22Rv1 (cell line): ENCODE measurements at regions not wholly inside any gene's neighbourhood (a gene's known extent, or its start where the extent isn't known, plus 50 kb on each side); places are given as distances from the start of the nearest gene placed in this dataset.
"Not testable (repeated sequence)": the region's sequence is repeated elsewhere in the genome, so short reads cannot be mapped to it uniquely, and the experiment has no call there.

Source experiments
- H3K27ac ChIP-seq: fragments of 450-650 bp; 2 replicates; pipeline ENCODE4 v1.5.1; 2017
- CTCF ChIP-seq: fragments of 450-650 bp; IDR thresholded peaks from 2 replicates; pipeline ENCODE4 v1.5.1; 2017; ENCODE audit warnings: mild to moderate bottlenecking
- ZFX ChIP-seq: fragments of 450-650 bp; IDR thresholded peaks from 2 replicates; pipeline ENCODE4 v1.6.1; 2017; ENCODE audit warnings: antibody characterized with exemption, borderline replicate concordance

GRCh38 chr7:152541892-152542291, 106.1 kb upstream of the KMT2C start:
- no peak for TF ChIP-seq CTCF
- no peak for TF ChIP-seq ZFX
- H3K27ac ChIP-seq: no peak overlapping the region

- not testable (repeated sequence) for H3K27ac ChIP-seq
Observed at GRCh38 chr7:152539190-152539495, 103.3 kb upstream of the KMT2C start.

- H3K27ac ChIP-seq: not testable (repeated sequence)
Observed at GRCh38 chr7:152538346-152539189, 102.8 kb upstream of the KMT2C start.

- TF ChIP-seq CTCF (no peak), ZFX (no peak)
Observed at GRCh38 chr7:152537639-152538038, 101.8 kb upstream of the KMT2C start.

GRCh38 chr7:152528612-152529011, 92.8 kb upstream of the KMT2C start:
- TF ChIP-seq ZFX: no peak
- no peak for TF ChIP-seq CTCF
- H3K27ac ChIP-seq: no peak overlapping the region

More at GRCh38 chr7:152537639-152538038, 101.8 kb upstream of the KMT2C start:
- H3K27ac ChIP-seq: no peak overlapping the region

GRCh38 chr7:152527610-152528032, 91.8 kb upstream of the KMT2C start:
- TF ChIP-seq CTCF (no peak), ZFX (no peak)
- H3K27ac ChIP-seq: no peak overlapping the region

GRCh38 chr7:152523916-152524315, 88.1 kb upstream of the KMT2C start:
- H3K27ac ChIP-seq: no peak overlapping the region
- TF ChIP-seq ZFX (no peak), CTCF (no peak)

- H3K27ac ChIP-seq: no peak overlapping the region
- no peak for TF ChIP-seq CTCF
- TF ChIP-seq ZFX: no peak
Observed at GRCh38 chr7:152522571-152523067, 86.8 kb upstream of the KMT2C start.
